ENCODE measurements at regions not wholly inside any gene's neighbourhood (a gene's known extent, or its start where the extent isn't known, plus 50 kb on each side); places are given as distances from the start of the nearest gene placed in this dataset.

- H3K4me3 ChIP-seq (ENCODE audit: low read length), result no peak overlapping the region
- H3K27me3 ChIP-seq (replicated peaks; ENCODE audit: insufficient read depth, low read length), result peaks cover 3% of the 10 kb centered on the region; the same call in 1 of the 2 replicates
- H3K79me2 ChIP-seq (ENCODE audit: low read length), result no peaks in the 10 kb centered on the region
- H3F3A ChIP-seq (ENCODE audit: insufficient read depth, low read length), result no peaks in the 10 kb centered on the region
- H3K27ac ChIP-seq (ENCODE audit: low read length), result no peak overlapping the region
- no peaks in the 10 kb centered on the region for H3K36me3 ChIP-seq (replicated peaks; ENCODE audit: insufficient read depth, low read length)
- H3K9me2 ChIP-seq (replicated peaks; ENCODE audit: insufficient read depth, low read length), result no peaks in the 10 kb centered on the region
- no peak overlapping the region for H3K9ac ChIP-seq (ENCODE audit: low read length)
- no peaks in the 10 kb centered on the region for H3K4me1 ChIP-seq (ENCODE audit: low read length)
- no peak overlapping the region for H2AFZ ChIP-seq (ENCODE audit: low read length)
- H4K20me1 ChIP-seq (ENCODE audit: insufficient read depth, low read length), result no peaks in the 10 kb centered on the region
- H3K4me2 ChIP-seq (ENCODE audit: low read depth, low read length), result no peak overlapping the region
- no peak for DNase-seq
- no peaks in the 10 kb centered on the region for H3K9me3 ChIP-seq (replicated peaks; ENCODE audit: insufficient read depth, low read length)
- TF ChIP-seq EZH2phosphoT487 (IDR thresholded peaks at IDR 0.05; ENCODE audit: low read length) (no peak), CTCF (IDR thresholded peaks at IDR 0.05; ENCODE audit: low read length) (no peak), EZH2 (optimal IDR thresholded peaks at IDR 0.05; ENCODE audit: low read depth, low read length) (no peak)
Observed at GRCh38 chr2:238716585-238716984, 131.3 kb upstream of the TWIST2 start.

DNA sequence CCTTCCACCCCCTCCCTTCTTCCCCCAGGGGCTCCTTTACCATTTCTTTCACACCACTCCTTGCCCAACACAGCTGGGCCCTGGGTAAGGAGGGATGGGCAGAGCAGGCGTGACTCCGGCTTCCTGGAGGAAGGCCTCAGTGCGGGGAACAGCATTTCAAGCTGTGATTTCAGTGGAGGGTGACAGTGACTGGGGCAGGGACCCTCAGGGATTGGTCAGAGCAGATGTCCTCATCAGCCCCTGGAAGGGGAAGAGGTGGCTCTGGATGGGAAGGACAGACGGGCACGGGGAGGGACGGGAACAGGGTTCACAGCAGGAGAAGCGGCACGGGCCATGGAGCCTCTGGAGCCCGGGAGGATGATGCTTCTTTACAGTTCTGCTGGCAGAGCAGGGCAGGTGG lies 130.8 kb upstream of the TWIST2 start:
- Histone ChIP-seq H3K9ac (ENCODE audit: low read length) (no peak overlapping the region), H3K9me2 (replicated peaks; ENCODE audit: insufficient read depth, low read length) (no peaks in the 10 kb centered on the region), H2AFZ (ENCODE audit: low read length) (no peak overlapping the region), H3K9me3 (replicated peaks; ENCODE audit: insufficient read depth, low read length) (no peaks in the 10 kb centered on the region), H3K4me3 (ENCODE audit: low read length) (no peak overlapping the region), H3K36me3 (replicated peaks; ENCODE audit: insufficient read depth, low read length) (no peaks in the 10 kb centered on the region), H3K4me1 (ENCODE audit: low read length) (no peaks in the 10 kb centered on the region), H3K27ac (ENCODE audit: low read length) (no peak overlapping the region), H4K20me1 (ENCODE audit: insufficient read depth, low read length) (no peaks in the 10 kb centered on the region), H3K79me2 (ENCODE audit: low read length) (no peaks in the 10 kb centered on the region), H3K4me2 (ENCODE audit: low read depth, low read length) (no peak overlapping the region), H3K27me3 (replicated peaks; ENCODE audit: insufficient read depth, low read length) (peaks cover 3% of the 10 kb centered on the region; the same call in 1 of the 2 replicates), H3F3A (ENCODE audit: insufficient read depth, low read length) (no peaks in the 10 kb centered on the region)
- no peak for DNase-seq
- TF ChIP-seq EZH2phosphoT487 (IDR thresholded peaks at IDR 0.05; ENCODE audit: low read length) (no peak), EZH2 (optimal IDR thresholded peaks at IDR 0.05; ENCODE audit: low read depth, low read length) (no peak), CTCF (IDR thresholded peaks at IDR 0.05; ENCODE audit: low read length) (no peak)

DNA sequence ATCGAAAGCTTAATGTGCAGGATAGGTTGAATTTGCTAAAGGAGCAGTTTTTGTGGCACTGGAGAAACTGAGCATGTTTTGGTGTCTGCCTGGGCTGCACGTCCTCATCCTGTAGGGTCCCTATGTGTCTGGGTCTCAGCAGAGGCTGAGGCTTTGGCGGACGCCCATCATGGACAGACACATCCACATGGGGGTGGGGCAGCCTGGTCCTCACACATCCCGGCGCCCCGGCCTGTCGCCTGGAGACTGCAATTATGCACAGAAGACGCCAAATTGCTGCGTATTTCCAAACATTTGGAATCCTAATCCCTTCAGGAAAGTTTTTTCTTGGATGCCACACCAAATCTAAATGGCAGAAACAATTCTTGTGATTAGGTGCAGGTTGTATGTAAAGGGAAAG lies 128.2 kb upstream of the TWIST2 start:
- Histone ChIP-seq H3K9me3 (replicated peaks; ENCODE audit: insufficient read depth, low read length) (no peaks in the 10 kb centered on the region), H3K4me2 (ENCODE audit: low read depth, low read length) (no peak overlapping the region), H3K9me2 (replicated peaks; ENCODE audit: insufficient read depth, low read length) (no peaks in the 10 kb centered on the region), H3K79me2 (ENCODE audit: low read length) (no peaks in the 10 kb centered on the region), H3K27me3 (replicated peaks; ENCODE audit: insufficient read depth, low read length) (peaks cover 3% of the 10 kb centered on the region; the same call in 1 of the 2 replicates), H3K9ac (ENCODE audit: low read length) (no peak overlapping the region), H3K4me3 (ENCODE audit: low read length) (no peak overlapping the region), H2AFZ (ENCODE audit: low read length) (no peak overlapping the region), H3K27ac (ENCODE audit: low read length) (no peak overlapping the region), H4K20me1 (ENCODE audit: insufficient read depth, low read length) (no peaks in the 10 kb centered on the region), H3F3A (ENCODE audit: insufficient read depth, low read length) (no peaks in the 10 kb centered on the region), H3K4me1 (ENCODE audit: low read length) (no peaks in the 10 kb centered on the region), H3K36me3 (replicated peaks; ENCODE audit: insufficient read depth, low read length) (no peaks in the 10 kb centered on the region)
- no peak for TF ChIP-seq EZH2 (optimal IDR thresholded peaks at IDR 0.05; ENCODE audit: low read depth, low read length)
- DNase-seq, result no peak

GRCh38 chr2:238720232-238720672 lies 127.6 kb upstream of the TWIST2 start:
- peaks cover 3% of the 10 kb centered on the region; the same call in 1 of the 2 replicates for H3K27me3 ChIP-seq (replicated peaks; ENCODE audit: insufficient read depth, low read length)
- H3K9me2 ChIP-seq (replicated peaks; ENCODE audit: insufficient read depth, low read length), result no peaks in the 10 kb centered on the region
- no peak overlapping the region for H2AFZ ChIP-seq (ENCODE audit: low read length)
- no peak overlapping the region for H3K9ac ChIP-seq (ENCODE audit: low read length)
- H3K27ac ChIP-seq (ENCODE audit: low read length), result no peak overlapping the region
- no peaks in the 10 kb centered on the region for H3K79me2 ChIP-seq (ENCODE audit: low read length)
- TF ChIP-seq CTCF (IDR thresholded peaks at IDR 0.05; ENCODE audit: low read length) (peak; percentile 61), EZH2phosphoT487 (IDR thresholded peaks at IDR 0.05; ENCODE audit: low read length) (no peak)
- no peaks in the 10 kb centered on the region for H4K20me1 ChIP-seq (ENCODE audit: insufficient read depth, low read length)
- no peak overlapping the region for H3K4me2 ChIP-seq (ENCODE audit: low read depth, low read length)
- no peaks in the 10 kb centered on the region for H3F3A ChIP-seq (ENCODE audit: insufficient read depth, low read length)
- no peaks in the 10 kb centered on the region for H3K4me1 ChIP-seq (ENCODE audit: low read length)
- H3K4me3 ChIP-seq (ENCODE audit: low read length), result no peak overlapping the region
- DNase-seq, result peak; percentile 47
- no peaks in the 10 kb centered on the region for H3K36me3 ChIP-seq (replicated peaks; ENCODE audit: insufficient read depth, low read length)
- no peaks in the 10 kb centered on the region for H3K9me3 ChIP-seq (replicated peaks; ENCODE audit: insufficient read depth, low read length)
